ENCODE measurements at regions not wholly inside any gene's neighbourhood (a gene's known extent, or its start where the extent isn't known, plus 50 kb on each side); places are given as distances from the start of the nearest gene placed in this dataset.
A peak's percentile ranks its signal among the peaks of the same experiment; 100 is the strongest.

GRCh38 chr6:156396791-156397418, 380.3 kb upstream of the ARID1B start:
- peak overlapping the region; percentile 11 for H3K4me3 ChIP-seq (ENCODE audit: low read length)
- no peak overlapping the region for H3K27ac ChIP-seq (ENCODE audit: low read depth, low read length)
- H3K36me3 ChIP-seq (ENCODE audit: control insufficient read depth, insufficient read depth, low read length), result no peaks in the 10 kb centered on the region
- no peak overlapping the region for H3K9ac ChIP-seq (ENCODE audit: low read length)
- H3K27me3 ChIP-seq (ENCODE audit: control insufficient read depth, insufficient read depth, low read length), result peaks cover 4% of the 10 kb centered on the region
- no peaks in the 10 kb centered on the region for H3K4me1 ChIP-seq (ENCODE audit: control insufficient read depth, insufficient read depth, low read length)

- H3K4me3 ChIP-seq (ENCODE audit: low read length), result no peak overlapping the region
- no peaks in the 10 kb centered on the region for H3K36me3 ChIP-seq (ENCODE audit: control insufficient read depth, insufficient read depth, low read length)
- peaks cover 4% of the 10 kb centered on the region for H3K27me3 ChIP-seq (ENCODE audit: control insufficient read depth, insufficient read depth, low read length)
- no peaks in the 10 kb centered on the region for H3K4me1 ChIP-seq (ENCODE audit: control insufficient read depth, insufficient read depth, low read length)
- H3K9ac ChIP-seq (ENCODE audit: low read length), result no peak overlapping the region
- H3K27ac ChIP-seq (ENCODE audit: low read depth, low read length), result no peak overlapping the region
Measured at GRCh38 chr6:156396068-156396771, 381.0 kb upstream of the ARID1B start.

GRCh38 chr6:156395276-156395675, 381.9 kb upstream of the ARID1B start:
- H3K27ac ChIP-seq (ENCODE audit: low read depth, low read length), result no peak overlapping the region
- H3K4me3 ChIP-seq (ENCODE audit: low read length), result no peak overlapping the region
- peaks cover 4% of the 10 kb centered on the region for H3K27me3 ChIP-seq (ENCODE audit: control insufficient read depth, insufficient read depth, low read length)
- H3K4me1 ChIP-seq (ENCODE audit: control insufficient read depth, insufficient read depth, low read length), result no peaks in the 10 kb centered on the region
- no peaks in the 10 kb centered on the region for H3K36me3 ChIP-seq (ENCODE audit: control insufficient read depth, insufficient read depth, low read length)
- no peak overlapping the region for H3K9ac ChIP-seq (ENCODE audit: low read length)

GRCh38 chr6:156392648-156393047, 384.5 kb upstream of the ARID1B start:
- H3K4me1 ChIP-seq (ENCODE audit: control insufficient read depth, insufficient read depth, low read length), result no peaks in the 10 kb centered on the region
- H3K4me3 ChIP-seq (ENCODE audit: low read length), result no peak overlapping the region
- H3K27ac ChIP-seq (ENCODE audit: low read depth, low read length), result no peak overlapping the region
- H3K36me3 ChIP-seq (ENCODE audit: control insufficient read depth, insufficient read depth, low read length), result no peaks in the 10 kb centered on the region
- H3K27me3 ChIP-seq (ENCODE audit: control insufficient read depth, insufficient read depth, low read length), result peaks cover 4% of the 10 kb centered on the region
- H3K9ac ChIP-seq (ENCODE audit: low read length), result no peak overlapping the region

- Histone ChIP-seq H3K27ac (ENCODE audit: low read depth, low read length) (no peak overlapping the region), H3K36me3 (ENCODE audit: control insufficient read depth, insufficient read depth, low read length) (no peaks in the 10 kb centered on the region), H3K27me3 (ENCODE audit: control insufficient read depth, insufficient read depth, low read length) (no peaks in the 10 kb centered on the region), H3K9ac (ENCODE audit: low read length) (no peak overlapping the region), H3K4me3 (ENCODE audit: low read length) (no peak overlapping the region), H3K4me1 (ENCODE audit: control insufficient read depth, insufficient read depth, low read length) (no peaks in the 10 kb centered on the region)
Measured at GRCh38 chr6:156391977-156392376, 385.2 kb upstream of the ARID1B start.

GRCh38 chr6:156391061-156391672, 386.0 kb upstream of the ARID1B start:
- H3K4me3 ChIP-seq (ENCODE audit: low read length), result no peak overlapping the region
- H3K27ac ChIP-seq (ENCODE audit: low read depth, low read length), result no peak overlapping the region
- H3K9ac ChIP-seq (ENCODE audit: low read length), result no peak overlapping the region
- no peaks in the 10 kb centered on the region for H3K36me3 ChIP-seq (ENCODE audit: control insufficient read depth, insufficient read depth, low read length)
- H3K27me3 ChIP-seq (ENCODE audit: control insufficient read depth, insufficient read depth, low read length), result no peaks in the 10 kb centered on the region
- no peaks in the 10 kb centered on the region for H3K4me1 ChIP-seq (ENCODE audit: control insufficient read depth, insufficient read depth, low read length)

- no peaks in the 10 kb centered on the region for H3K36me3 ChIP-seq (ENCODE audit: control insufficient read depth, insufficient read depth, low read length)
- no peak overlapping the region for H3K27ac ChIP-seq (ENCODE audit: low read depth, low read length)
- H3K9ac ChIP-seq (ENCODE audit: low read length), result no peak overlapping the region
- H3K27me3 ChIP-seq (ENCODE audit: control insufficient read depth, insufficient read depth, low read length), result no peaks in the 10 kb centered on the region
- no peaks in the 10 kb centered on the region for H3K4me1 ChIP-seq (ENCODE audit: control insufficient read depth, insufficient read depth, low read length)
- no peak overlapping the region for H3K4me3 ChIP-seq (ENCODE audit: low read length)
Measured at GRCh38 chr6:156390621-156391020, 386.6 kb upstream of the ARID1B start.

- H3K4me1 ChIP-seq (ENCODE audit: control insufficient read depth, insufficient read depth, low read length), result no peaks in the 10 kb centered on the region
- no peak overlapping the region for H3K27ac ChIP-seq (ENCODE audit: low read depth, low read length)
- H3K36me3 ChIP-seq (ENCODE audit: control insufficient read depth, insufficient read depth, low read length), result no peaks in the 10 kb centered on the region
- H3K9ac ChIP-seq (ENCODE audit: low read length), result no peak overlapping the region
- no peak overlapping the region for H3K4me3 ChIP-seq (ENCODE audit: low read length)
- no peaks in the 10 kb centered on the region for H3K27me3 ChIP-seq (ENCODE audit: control insufficient read depth, insufficient read depth, low read length)
Measured at GRCh38 chr6:156389296-156389695, 387.9 kb upstream of the ARID1B start.

- H3K27me3 ChIP-seq (ENCODE audit: control insufficient read depth, insufficient read depth, low read length), result no peaks in the 10 kb centered on the region
- H3K4me3 ChIP-seq (ENCODE audit: low read length), result no peak overlapping the region
- no peaks in the 10 kb centered on the region for H3K4me1 ChIP-seq (ENCODE audit: control insufficient read depth, insufficient read depth, low read length)
- no peaks in the 10 kb centered on the region for H3K36me3 ChIP-seq (ENCODE audit: control insufficient read depth, insufficient read depth, low read length)
- no peak overlapping the region for H3K9ac ChIP-seq (ENCODE audit: low read length)
- no peak overlapping the region for H3K27ac ChIP-seq (ENCODE audit: low read depth, low read length)
Measured at GRCh38 chr6:156387472-156387871, 389.7 kb upstream of the ARID1B start.

GRCh38 chr6:156383059-156383458, 394.1 kb upstream of the ARID1B start:
- H3K4me3 ChIP-seq (ENCODE audit: low read length), result no peak overlapping the region
- H3K36me3 ChIP-seq (ENCODE audit: control insufficient read depth, insufficient read depth, low read length), result no peaks in the 10 kb centered on the region
- H3K27ac ChIP-seq (ENCODE audit: low read depth, low read length), result no peak overlapping the region
- no peaks in the 10 kb centered on the region for H3K27me3 ChIP-seq (ENCODE audit: control insufficient read depth, insufficient read depth, low read length)
- no peak overlapping the region for H3K9ac ChIP-seq (ENCODE audit: low read length)
- peaks cover 3% of the 10 kb centered on the region for H3K4me1 ChIP-seq (ENCODE audit: control insufficient read depth, insufficient read depth, low read length)

- H3K27ac ChIP-seq (ENCODE audit: low read depth, low read length), result no peak overlapping the region
- H3K36me3 ChIP-seq (ENCODE audit: control insufficient read depth, insufficient read depth, low read length), result no peaks in the 10 kb centered on the region
- peaks cover 3% of the 10 kb centered on the region for H3K4me1 ChIP-seq (ENCODE audit: control insufficient read depth, insufficient read depth, low read length)
- H3K4me3 ChIP-seq (ENCODE audit: low read length), result no peak overlapping the region
- H3K9ac ChIP-seq (ENCODE audit: low read length), result no peak overlapping the region
- H3K27me3 ChIP-seq (ENCODE audit: control insufficient read depth, insufficient read depth, low read length), result no peaks in the 10 kb centered on the region
Measured at GRCh38 chr6:156379392-156380289, 397.5 kb upstream of the ARID1B start.

GRCh38 chr6:156378853-156379252, 398.3 kb upstream of the ARID1B start:
- Histone ChIP-seq H3K27ac (ENCODE audit: low read depth, low read length) (no peak overlapping the region), H3K4me1 (ENCODE audit: control insufficient read depth, insufficient read depth, low read length) (peaks cover 3% of the 10 kb centered on the region), H3K36me3 (ENCODE audit: control insufficient read depth, insufficient read depth, low read length) (no peaks in the 10 kb centered on the region), H3K27me3 (ENCODE audit: control insufficient read depth, insufficient read depth, low read length) (no peaks in the 10 kb centered on the region), H3K4me3 (ENCODE audit: low read length) (no peak overlapping the region), H3K9ac (ENCODE audit: low read length) (no peak overlapping the region)
